ENCODE measurements at regions not wholly inside any gene's neighbourhood (a gene's known extent, or its start where the extent isn't known, plus 50 kb on each side); places are given as distances from the start of the nearest gene placed in this dataset.
"Not testable (repeated sequence)": the region's sequence is repeated elsewhere in the genome, so short reads cannot be mapped to it uniquely, and the experiment has no call there.

GRCh38 chr15:96657096-96657495, 326.6 kb downstream of the NR2F2 start:
- no peak for DNase-seq (ENCODE audit: low read depth)

DNA sequence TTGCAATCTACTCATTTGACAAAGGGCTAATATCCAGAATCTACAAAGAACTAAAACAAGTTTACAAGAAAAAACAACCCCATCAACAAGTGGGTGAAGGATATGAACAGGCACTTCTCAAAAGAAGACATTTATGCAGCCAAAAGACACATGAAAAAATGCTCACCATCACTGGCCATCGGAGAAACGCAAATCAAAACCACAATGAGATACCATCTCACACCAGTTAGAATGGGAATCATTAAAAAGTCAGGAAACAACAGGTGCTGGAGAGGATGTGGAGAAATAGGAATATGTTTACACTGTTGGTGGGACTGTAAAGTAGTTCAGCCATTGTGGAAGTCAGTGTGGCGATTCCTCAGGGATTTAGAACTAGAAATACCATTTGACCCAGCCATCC, 336.5 kb downstream of the NR2F2 start:
- DNase-seq (ENCODE audit: low read depth) = not testable (repeated sequence)

DNA sequence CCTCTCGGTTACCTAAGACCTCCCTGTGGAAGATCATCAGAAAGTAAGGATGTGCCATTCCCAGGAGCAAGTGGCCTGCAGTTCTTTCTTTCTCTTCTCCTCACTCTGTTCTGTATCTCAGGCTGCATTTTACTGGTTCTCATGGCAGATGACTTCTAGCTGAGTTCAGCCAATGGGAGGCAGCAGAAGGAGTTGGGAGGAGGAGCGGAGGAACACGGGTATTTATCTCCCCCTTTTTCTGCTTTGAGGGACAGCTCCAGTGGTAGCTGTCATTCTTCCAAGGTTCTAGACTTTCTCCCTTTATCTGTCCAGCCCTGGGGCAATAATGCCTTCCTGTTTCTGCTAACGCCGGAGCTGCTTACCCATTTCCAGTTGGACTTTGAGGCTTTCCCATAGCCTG, 339.9 kb downstream of the NR2F2 start:
- DNase-seq (ENCODE audit: low read depth) = no peak

DNA sequence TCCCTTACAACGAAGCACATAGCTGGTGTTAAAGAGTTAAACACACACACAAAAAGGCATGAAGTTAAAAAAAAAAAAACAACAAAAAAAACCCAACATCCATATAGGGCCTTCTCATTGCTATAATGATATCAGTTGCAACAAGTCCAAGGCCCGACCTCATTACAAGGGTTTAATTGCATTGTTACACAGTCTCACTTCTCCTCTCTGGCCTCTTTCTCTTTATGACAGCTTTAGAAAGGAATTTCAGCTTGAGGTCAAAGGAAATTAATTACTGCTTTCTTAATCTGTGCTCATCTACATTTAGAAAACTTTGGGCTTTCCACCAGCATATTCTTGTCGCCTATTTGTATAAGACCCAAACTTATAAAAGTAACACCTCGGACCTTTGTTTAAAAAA, 342.1 kb downstream of the NR2F2 start:
- DNase-seq (ENCODE audit: low read depth) = no peak

DNA sequence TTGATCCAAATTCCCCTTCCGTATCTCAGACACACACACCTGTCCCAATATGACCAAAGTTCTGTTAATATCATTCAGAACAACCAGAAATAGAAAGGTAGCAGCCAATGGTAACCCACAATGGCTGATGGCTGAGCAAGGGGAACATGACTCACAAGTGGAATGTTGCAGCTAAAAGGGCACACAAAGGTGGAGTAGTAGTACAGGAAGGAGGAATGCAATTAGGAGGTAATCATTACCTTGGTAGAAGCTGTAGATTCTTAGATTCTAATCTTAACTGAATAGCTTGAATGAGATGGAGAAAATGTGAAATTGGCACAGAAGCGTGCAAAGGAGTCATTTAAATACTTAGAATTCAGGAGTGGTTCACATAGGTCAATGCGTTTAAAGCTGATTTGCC, 347.9 kb downstream of the NR2F2 start:
- DNase-seq (ENCODE audit: low read depth) = no peak

- DNase-seq (ENCODE audit: low read depth) = no peak
Observed at GRCh38 chr15:96687388-96688107, 357.0 kb downstream of the NR2F2 start.

DNA sequence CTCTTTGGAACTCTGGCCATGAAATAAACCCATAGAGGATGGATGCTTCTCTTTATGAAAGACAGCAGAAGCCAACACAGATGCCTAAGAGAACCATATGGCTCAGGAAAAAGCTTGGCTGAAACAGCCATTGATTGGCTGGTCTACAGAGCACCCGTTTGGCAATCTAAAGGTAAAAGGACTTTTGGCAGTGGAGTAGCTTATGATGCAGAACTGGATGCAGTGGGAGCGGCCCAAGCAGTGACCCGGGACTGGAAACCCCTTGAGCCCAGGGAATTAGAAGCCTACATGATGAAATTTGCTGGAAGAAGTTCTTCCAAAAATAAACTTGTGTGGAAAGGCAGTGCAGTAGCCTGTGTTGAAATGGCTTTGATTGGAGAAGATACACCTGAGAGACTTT, 360.2 kb downstream of the NR2F2 start:
- DNase-seq (ENCODE audit: low read depth) = no peak

DNA sequence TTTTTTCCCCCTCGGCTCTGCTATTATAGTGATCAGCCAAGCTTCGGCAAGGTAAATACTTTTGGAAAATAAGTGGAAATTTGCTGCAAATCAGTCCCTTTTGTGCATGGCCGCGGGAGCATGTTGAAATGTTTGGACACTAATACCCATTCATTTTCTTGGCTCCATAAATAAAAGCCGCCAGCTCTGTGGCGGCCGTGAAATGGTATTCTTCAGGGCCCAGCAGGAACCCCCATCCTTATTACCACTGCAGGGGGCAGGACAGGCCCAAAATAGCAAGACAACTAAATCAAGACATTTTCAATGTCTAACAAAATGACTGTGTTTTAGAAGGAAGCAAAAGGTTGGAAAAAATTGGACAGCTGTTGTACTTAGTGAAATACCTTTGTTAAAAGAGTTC, 362.3 kb downstream of the NR2F2 start:
- no peak for DNase-seq (ENCODE audit: low read depth)

- no peak for DNase-seq (ENCODE audit: low read depth)
Observed at GRCh38 chr15:96693515-96693914, 363.0 kb downstream of the NR2F2 start.

DNA sequence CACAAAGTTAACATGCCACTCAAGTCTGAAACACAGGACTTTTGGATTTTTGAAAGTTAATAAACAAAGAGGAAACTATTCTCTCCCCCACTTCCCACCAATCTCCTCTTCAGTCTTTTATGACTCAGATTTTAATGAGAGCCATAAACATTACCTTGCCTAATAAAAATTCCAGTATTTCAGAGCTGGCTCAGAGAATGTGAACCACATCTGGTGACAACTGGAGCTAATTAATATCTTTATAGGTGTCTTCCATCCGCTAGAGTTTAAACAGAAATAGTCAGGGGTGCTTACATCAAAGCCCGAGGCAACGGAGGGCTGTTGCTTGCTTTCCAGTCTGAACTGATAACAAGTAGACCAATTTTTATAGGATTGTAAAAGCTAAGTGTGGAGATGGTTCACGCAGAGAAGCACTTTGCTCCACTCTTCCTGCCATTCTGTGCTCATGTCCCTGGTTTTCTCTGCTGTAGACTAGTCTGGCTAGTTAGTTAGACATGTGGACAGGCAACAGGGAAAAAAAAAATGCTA, 363.6 kb downstream of the NR2F2 start:
- DNase-seq (ENCODE audit: low read depth) = no peak

GRCh38 chr15:96695426-96695825, 364.9 kb downstream of the NR2F2 start:
- no peak for DNase-seq (ENCODE audit: low read depth)

GRCh38 chr15:96699871-96700401, 369.4 kb downstream of the NR2F2 start:
- DNase-seq (ENCODE audit: low read depth) = no peak

DNA sequence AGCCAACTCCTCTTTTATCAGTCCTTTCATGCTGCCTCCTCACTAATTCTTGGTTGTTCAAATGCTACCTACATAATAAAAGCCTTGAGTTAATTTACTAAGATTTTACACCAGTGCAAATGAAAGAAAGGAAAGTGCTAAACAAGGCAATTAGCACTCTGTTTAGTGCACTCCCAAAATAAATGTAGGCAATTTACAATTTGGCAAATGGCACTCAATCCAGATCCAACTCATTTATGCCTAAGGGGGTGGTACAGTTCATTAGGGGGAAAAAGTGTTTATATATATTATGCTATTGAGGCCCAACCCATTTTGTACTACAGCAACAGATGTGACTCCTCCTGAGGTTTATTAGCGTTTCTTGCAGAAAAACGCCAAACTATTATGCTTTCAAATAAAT, 370.1 kb downstream of the NR2F2 start:
- no peak for DNase-seq (ENCODE audit: low read depth)

GRCh38 chr15:96701443-96701842, 370.9 kb downstream of the NR2F2 start:
- DNase-seq (ENCODE audit: low read depth) = no peak

- no peak for DNase-seq (ENCODE audit: low read depth)
Observed at GRCh38 chr15:96701877-96702276, 371.4 kb downstream of the NR2F2 start.

DNA sequence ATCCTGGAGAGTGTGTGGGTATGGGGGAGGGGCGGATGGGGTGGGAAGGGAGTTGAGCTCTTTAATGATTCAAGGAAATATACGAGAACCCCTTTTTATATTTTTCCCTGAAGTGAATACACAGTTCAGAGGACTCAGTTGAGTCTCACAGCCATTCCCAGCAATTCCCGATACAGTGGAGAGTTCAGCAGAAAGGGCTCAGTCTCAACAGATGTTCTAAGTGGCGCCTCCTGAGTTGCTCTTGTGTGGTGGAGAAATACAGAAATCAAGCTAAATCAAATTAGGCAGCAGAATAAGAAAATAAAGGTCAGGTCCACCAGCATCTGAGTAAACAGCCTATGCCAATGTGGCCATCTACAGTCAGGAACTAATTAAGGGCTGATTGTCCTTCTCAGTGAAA, 372.1 kb downstream of the NR2F2 start:
- no peak for DNase-seq (ENCODE audit: low read depth)

DNA sequence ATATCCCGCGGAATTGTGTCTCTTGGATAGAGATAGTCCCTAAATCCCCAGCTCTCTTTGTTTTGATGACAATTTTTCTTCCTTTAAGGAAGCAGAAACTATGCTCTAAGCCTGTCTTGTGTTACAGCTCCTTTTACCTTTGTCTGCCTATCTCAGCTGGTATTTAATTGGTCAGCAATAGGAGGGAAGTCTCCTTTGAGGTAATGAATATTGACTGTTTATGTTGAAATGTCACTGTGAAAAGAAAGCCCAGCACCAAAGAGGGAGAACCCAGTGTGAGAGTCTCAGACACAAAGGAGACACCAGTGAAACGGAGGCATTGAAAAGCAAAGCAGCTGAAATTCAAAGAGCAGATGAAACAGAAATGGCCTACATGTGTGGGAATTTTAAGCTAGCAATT, 372.6 kb downstream of the NR2F2 start:
- DNase-seq (ENCODE audit: low read depth) = no peak

DNA sequence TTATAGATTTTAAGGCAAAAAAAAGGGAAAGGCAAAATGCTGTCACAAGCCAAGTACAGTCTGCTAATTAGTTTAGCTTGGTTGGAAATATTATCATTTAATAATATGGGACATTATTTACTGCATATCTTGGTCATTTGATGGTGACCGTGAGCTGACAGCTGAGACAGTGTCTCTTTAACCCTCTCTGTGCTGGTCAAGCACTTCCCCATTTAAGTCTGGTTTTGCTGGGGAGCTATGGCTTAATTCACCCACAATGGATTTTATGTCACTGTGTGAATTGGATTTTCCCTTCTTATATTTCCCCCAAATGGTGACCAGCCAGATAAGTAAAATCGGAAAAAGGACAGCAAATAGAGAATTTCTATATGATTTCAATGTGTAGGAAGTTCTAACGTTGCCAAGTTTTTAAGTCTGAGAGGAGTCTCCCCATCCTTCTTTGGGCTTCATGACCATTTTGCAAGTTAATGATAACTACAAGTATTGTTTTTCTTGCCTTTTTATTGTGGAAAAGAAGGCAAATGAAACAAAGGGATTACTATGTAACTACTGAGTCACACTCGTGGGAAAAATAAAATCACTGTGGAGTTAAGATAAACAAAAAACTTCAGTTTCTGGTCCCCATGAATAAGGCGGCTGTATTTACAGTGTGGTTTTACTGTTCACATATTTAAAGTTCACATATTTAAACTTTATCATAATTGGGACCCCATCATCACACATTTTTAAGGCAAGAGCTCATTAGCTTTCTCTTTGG, 373.5 kb downstream of the NR2F2 start:
- DNase-seq (ENCODE audit: low read depth) = no peak

DNA sequence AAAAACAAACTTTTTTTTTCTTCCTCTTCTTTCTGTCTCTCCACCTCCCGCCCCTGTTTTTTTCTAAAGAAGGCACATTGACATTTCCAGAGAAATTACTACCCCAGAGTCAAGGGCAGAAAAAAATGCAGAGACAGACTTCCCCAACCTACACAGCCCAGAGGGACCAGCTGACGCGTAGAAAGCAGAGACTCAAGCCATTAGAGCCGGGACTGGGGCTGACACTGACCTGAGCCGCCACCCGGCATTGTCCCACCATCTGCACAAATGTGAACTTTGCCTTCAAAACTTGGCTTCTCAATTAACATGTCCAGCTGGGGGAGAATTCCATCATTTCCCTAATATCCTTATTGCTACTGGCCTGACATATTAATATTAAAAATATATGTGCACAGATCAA, 385.6 kb downstream of the NR2F2 start:
- DNase-seq (ENCODE audit: low read depth) = no peak

DNA sequence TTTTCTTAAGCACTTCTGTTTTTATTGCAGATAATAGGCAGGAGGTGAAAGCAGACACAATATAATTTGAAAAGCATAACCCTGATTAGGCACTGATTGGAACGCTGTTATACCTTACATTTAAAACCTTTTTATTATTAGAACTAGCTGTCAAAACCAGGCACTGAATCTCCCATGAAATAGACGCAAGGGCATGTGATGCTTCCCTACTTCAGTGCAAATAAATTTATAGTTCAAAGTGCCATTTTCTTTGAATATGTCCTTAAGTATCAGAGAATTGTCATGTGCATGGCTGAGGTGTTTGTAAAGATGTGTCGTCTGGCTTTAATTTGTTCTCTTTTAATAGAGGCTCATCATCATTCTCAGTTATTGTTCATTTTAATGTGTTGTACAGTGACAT, 386.0 kb downstream of the NR2F2 start:
- DNase-seq (ENCODE audit: low read depth) = no peak

GRCh38 chr15:96720251-96720650, 389.8 kb downstream of the NR2F2 start:
- DNase-seq (ENCODE audit: low read depth) = no peak

DNA sequence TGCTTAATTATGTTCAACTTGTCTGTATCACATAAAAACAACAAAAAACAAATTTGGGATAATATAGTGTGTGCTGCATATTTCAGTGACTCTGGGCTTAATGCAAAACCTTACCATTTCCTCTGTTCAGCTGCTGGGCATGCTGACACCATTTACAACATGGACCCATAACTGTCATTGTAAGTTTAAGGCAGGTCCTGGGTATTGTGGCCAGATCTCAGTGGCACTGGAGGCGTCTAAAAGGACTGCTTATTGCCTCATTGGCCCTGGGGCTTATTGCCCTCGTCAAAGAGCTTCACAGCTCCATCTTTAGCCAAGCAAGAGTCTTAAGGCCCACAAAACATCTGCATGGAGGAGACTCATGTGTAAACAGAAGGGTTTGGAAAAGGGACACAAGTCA, 390.2 kb downstream of the NR2F2 start:
- no peak for DNase-seq (ENCODE audit: low read depth)

DNA sequence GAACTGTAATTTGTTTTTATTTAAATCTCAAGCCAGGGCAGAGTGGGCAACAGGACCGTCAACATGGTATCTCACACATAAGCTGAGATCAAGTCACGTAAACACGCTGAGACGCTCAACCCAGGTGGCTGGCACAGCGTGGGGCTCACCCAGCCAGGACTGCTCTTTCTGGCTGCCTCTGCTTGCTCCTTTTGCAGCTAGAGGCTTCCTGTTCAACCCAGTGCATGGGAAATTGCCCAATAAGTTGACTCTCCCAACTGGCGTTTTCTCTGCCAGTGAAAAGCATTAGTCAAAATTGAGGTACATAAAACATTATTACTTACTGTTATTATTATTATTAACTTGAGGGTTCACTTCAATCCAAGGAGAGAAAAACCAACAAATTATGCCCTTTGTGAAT, 398.1 kb downstream of the NR2F2 start:
- DNase-seq (ENCODE audit: low read depth) = no peak

Measured in myocyte (in vitro differentiated cells).